MM.1S (cell line): ENCODE measurements at regions not wholly inside any gene's neighbourhood (a gene's known extent, or its start where the extent isn't known, plus 50 kb on each side); places are given as distances from the start of the nearest gene placed in this dataset.

Source experiments
- CTCF ChIP-seq: fragments of 300-600 bp; sonication (generic); IDR thresholded peaks from 2 replicates; pipeline ENCODE4 v1.5.1; 2016; ENCODE audit warnings: antibody characterized with exemption, low read length, mixed read lengths
- EZH2 ChIP-seq: fragments of 300-600 bp; sonication (generic); optimal IDR thresholded peaks from 2 replicates; pipeline ENCODE3; 2017; ENCODE audit warnings: low read depth, mild to moderate bottlenecking, antibody characterized with exemption, low read length, mixed read lengths
- EZH2phosphoT487 ChIP-seq: fragments of 300-600 bp; sonication (generic); IDR thresholded peaks from 2 replicates; pipeline ENCODE4 v1.6.1; 2018; ENCODE audit warnings: antibody characterized with exemption, low read length

DNA sequence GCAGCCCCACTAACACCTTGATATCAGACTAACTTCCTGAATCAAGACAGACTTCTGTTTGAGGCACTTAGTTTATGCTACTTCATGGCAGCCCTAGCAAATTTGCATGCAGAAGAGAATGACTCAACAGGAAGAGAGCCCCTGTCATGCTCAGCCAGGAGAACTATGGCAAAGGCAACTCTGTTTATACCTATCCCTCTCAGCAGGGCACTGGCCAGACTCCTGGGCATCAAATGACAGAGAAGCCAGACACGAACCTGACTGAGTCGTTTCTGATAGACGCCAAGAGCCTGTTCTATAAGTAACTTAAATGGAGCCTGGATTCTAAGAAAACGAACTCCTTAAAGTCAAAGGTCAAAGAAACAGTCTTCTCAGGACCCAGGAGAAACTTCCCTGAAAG, 50.9 kb upstream of the UNC5B start:
- TF ChIP-seq CTCF (no peak), EZH2 (no peak), EZH2phosphoT487 (no peak)
